ENCODE measurements at regions not wholly inside any gene's neighbourhood (a gene's known extent, or its start where the extent isn't known, plus 50 kb on each side); places are given as distances from the start of the nearest gene placed in this dataset.

DNA sequence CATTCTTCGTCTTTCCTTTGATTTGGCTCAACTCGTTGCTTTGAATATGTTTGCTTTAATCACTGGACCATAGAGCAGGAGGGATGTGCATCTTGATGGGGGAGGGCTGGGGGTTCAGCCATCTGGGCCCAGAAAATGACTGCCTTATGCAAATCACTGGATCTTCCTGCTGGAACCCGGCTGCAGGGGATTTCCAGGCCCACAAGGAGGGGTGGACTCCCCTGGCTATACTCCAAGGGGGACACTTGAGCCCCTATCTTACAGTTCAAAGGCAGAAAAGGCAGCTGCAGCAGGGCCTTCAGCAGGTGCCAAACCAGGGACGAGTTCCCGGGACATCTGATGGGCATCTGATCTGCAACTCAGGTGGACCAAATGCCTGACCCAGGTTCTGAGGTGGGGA, 122.5 kb downstream of the DICER1 start:
- no peak for DNase-seq (ENCODE audit: low spot score)

DNA sequence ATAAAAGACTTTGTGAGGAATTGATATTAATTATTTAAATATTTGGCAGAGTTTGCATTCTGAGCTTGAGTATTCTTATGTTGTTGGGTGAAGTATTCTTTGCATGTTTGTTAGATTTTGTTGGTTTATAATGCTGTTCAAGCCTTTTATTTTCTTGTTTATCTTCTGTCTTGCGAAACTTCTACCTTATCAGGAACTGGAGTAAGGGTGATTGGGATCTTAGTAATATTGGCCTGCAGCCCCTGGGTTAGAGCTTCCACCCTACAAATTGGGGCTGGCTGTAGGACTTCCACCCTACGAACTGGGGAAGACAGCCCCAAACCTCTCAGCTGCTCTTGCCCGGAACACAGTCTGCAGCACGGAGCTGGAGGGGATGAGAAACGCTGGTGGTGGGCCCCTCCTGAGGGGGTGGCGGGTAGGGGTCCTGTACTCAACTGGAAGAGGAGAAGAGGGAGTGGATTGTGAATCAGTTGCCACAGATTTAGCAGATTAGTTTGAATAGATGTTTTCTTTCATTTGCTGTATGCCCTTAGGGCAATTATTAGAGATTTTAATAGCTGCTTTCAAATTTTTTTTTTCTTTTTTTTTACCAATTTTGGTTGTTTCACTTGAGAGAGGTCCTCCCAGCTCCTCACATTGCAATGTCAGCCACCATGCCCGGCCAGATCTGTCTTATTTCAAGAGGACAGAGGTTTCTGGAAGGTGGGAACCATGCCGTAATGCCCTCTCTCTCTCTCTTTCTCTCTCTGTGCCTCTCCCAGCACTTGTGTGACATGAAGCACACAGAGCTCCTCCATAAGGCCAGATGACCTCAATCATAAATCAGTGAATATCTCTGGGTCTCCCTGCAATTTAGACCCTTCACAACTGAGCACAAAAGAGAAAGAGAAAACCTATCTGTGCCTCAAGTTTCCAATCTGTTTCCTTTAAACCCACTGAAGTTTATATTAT, 123.4 kb downstream of the DICER1 start:
- no peak for DNase-seq (ENCODE audit: low spot score)

DNA sequence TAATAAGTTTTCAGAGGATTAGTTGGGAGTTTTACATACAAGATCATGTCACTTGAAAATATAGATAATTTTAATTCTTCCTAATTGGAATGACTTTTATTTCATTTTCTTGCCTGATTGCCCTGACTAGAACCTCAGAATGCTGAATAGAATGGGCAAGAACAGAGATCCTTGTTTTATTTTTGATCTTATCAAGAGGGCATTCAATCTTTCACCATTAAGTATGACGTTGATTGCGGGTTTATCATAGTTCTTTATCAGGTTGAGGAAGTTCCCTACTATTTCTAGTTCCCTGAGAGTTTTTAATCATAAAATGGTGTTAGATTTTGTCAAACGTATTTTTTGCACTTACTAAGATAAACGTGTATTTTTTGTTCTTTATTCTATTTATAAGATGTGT, 124.3 kb downstream of the DICER1 start:
- no peak for DNase-seq (ENCODE audit: low spot score)

DNA sequence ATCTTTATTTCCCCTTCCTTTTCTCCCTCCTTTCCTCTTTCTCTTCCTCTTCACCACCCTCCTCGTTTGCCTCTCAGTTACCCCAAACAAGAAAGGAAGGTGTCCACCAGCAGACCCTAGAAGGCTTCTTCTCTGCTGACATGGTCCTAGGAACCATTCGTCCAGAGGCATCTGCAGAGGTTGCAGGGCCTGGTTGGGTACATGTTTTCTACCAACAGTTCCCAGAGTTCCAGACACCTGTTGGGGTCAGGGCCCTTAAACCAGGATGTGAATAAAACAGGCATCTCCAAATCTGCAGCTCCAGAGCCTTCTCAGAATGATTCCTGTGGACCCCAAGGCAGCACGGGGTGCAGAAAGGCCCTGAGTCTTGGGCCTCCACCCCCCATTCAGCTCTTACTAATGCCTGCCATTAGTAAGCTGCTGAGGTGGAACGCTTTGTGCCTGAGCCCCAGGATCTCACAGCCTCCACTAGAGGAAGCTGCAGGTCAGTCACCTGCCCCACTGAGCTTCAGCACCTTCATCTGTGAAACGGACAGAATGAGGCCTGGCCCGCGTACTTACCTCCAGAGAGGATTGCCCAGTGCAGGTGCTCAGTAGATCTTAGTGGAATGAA, 130.4 kb downstream of the DICER1 start:
- no peak for DNase-seq (ENCODE audit: low spot score)

DNA sequence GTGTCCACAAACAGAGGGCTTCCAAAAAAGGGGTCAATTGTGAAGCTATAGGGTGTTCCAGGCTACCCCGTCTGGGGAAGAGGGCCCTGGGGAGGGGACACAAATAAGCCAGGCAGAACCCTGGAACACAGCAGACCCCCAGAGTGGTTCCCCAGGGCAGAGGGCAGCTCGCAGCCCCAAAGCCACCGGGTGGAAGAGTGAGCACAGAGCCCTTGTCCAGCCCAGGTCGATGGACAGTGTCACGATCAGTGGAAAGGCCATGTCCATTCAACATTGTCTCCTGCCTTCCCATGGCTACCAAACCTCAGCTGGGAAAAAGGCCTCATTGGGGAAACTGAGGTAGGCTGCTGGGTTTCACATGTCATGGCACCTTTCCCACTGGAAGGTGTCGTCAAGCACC, 131.4 kb downstream of the DICER1 start:
- DNase-seq (ENCODE audit: low spot score), result no peak

DNA sequence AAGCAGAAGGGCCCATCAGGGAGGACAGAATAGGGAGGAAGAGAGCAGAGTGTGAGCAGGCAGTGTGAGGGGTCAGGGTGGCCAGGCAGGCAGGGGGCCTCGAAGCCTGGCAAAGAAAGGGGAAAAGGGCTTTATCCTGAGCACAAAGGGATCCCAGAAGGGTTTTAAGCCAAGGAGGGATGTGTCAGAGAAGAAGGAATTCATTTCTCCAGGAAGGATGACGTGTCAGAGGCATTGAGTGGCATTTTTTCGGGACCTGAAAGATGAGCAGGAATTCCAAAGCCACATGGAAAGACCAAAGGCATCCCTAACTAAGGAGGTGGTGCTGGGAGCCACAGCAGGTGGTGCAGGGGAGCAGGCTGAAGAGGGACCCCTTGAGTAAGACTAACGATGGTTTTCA, 132.1 kb downstream of the DICER1 start:
- DNase-seq (ENCODE audit: low spot score), result no peak

DNA sequence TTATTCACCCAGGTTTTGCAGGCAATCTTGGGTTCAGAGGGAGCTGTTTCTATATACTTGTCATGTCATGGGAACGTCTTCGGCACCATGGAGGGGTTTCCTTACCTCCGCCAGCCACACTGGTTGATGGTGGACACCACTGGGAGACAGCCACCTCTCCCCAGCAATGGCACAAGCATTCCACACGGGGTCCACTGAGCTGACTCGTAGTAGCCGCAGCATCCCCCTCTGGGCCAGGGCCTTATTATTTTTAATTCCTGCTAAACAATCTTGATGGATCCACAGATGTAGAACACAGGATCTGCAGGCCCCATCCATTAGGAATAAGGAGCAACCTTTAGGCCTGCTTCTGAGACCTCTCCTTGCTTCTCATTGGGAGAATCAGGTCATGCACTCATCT, 132.9 kb downstream of the DICER1 start:
- no peak for DNase-seq (ENCODE audit: low spot score)

DNA sequence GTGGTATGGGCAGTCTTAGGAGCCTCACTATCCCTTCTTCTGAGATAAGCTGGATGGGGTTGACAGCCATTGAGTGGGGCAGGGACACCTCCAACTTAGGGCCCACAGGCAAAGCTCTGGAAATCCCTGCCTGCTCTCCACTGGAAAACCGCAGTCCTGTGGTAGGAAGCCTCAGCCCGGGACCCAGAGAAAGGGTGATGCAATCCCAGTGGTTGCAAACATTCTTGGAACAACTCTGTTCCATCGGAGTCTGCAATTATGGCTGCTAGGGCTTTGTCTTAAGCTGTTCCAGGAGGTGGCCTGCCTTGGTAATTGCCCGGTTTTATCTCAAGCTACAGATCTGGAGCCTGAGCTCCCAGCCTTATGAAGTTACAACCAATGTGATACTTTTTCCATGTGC, 133.4 kb downstream of the DICER1 start:
- DNase-seq (ENCODE audit: low spot score), result no peak

DNA sequence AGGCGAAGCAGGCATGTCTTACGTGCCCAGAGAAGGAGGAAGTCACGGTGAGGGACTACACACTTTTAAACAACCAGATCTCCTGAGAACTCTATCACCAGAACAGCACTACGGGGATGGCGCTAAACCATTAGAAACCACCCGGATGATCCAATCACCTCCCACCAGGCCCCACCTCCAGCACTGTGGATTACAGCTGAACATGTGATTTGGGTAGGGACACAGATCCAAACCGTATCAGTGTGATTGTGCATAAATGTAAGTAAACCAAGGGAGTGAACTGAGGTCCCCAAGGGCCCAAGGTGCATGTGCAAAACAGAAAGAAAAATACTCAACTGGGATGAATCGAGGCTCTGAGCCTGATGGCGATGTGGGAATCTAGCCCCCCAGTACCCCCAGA, 134.2 kb downstream of the DICER1 start:
- no peak for DNase-seq (ENCODE audit: low spot score)

DNA sequence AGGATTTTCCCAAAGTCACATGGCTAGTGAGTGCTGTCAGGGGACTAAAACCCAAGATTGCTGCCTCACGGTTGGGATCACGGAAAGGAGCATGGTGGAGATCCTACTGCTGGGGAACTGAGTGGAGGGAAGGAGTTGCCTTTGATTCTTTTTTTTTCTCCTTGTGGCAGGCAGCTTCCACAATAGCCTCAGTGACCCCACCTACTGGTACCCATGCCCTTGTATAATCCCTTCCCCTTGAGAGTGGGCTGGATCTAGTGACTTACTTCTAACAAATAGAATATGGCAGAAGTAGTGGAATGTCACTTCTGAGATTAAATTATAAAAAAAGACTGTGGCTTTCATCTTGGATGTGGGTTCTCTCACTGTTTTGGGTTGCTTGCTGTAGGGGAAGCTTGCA, 135.7 kb downstream of the DICER1 start:
- DNase-seq (ENCODE audit: low spot score), result no peak

DNA sequence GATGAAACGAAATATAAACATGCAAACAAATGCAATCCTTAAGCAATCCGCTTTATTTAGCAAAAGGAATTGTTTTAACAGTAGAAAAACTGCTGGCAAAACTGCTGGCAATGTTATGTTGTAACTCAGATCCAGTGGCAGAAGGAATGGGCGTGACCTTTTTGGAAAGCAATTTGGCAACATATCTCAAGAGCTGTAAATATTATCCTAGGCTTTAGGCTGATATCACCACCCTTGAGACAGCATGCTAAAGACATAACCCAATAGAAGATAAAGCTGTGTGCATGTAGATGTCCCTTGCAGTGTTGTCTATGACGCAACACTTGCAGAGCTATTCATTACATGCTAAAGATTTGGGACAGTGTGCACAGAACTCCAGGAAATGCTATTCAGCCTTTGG, 138.5 kb downstream of the DICER1 start:
- DNase-seq (ENCODE audit: low spot score), result no peak

DNA sequence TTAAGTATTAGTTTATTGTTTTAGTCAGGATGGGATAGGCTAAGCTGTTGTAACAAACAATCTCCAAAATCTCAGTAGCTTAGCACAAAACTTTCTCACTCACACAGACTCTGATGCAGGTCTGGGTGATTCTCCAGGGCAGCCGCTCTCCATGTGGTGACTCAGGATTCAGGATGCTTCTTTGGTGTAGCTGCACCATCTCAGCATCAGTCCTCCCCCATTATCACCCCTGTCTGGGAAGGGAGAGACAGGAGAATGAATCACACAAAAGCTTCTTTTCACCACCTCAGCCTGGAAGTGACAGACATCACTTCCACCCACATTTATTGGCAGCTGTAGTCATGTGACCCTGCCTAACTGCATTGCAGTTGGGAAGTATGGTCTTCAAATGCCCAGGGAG, 142.3 kb downstream of the DICER1 start:
- no peak for DNase-seq (ENCODE audit: low spot score)

DNA sequence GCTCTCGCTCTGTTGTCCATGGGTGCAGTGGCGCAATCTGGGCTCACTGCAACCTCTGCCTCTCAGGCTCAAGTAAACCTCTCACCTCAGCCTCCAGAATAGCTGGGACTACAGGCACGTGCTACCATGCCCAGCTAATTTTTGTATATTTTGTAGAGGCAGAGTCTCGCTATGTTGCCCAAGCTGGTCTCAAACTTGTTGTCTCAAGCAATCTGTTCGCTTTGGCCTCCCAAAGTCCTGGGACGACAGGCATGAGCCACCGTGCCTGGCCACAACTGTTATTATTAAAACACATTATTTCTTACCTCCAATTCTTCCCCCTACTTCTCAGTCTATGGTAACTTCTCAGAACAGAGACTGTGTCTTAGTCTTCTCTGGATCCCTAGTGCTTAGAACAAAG, 143.3 kb downstream of the DICER1 start:
- no peak for DNase-seq (ENCODE audit: low spot score)

DNA sequence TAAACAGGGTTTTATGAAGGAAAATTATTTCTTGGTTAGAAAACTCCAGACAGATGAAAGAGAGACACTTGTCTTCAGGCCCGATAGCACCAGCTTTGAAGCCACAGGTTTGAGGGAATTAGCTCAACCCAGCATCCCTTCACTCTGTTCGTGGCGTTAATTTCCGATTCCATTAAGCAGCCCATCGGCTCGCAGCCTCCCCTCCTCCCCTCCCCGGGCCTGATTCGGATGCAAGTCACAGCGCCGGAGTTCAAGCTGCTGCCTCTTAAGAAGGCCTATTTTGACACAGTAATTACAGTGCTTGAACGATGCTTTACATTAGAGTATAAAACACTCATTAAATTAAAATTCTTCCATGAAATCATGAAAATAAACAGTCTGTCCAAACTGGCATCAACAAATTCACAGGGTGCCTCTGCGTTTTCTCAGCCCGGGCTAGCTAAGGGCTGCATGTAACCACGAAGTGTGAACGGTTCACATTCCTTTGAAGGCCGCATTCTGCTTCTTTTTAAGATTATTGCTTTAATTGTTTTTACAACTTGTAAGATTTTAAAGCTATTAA, 145.8 kb downstream of the DICER1 start:
- DNase-seq (ENCODE audit: low spot score), result no peak

DNA sequence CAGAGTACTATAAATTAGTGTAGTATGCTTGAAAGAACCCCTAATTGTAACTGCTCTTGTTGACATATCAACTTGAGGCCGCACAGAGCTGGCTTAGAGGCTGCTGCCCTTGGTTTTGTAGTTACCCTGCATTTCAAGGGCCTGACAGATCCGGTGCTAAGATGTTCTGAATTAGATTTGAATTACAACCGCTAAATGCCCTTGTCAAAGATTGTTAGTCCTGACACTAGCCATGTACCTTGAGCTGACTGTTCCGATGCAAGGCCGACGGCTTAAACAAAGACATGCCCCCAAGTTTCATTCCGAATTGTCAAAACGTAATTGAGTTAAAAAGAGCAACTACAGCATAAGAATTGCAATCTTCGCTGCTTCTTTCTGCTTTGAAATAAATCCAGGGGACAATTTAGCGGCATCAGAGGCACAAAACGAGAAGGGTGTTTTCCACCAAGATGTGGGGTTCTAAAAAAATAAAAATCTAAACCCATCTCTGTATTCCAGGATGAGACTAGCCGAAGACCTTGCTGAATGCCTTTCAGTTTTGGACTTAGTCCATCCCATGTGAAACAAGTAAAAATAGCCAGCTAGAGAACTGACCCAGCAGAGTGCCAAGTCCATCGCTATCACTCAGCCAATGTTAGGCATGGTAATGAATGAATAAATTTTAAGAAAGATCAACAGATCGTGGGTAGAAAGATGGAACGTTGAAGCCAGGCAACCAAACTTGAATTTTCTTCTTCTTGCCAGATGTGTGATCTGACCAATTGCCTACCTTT, 148.7 kb downstream of the DICER1 start:
- no peak for DNase-seq (ENCODE audit: low spot score)

DNA sequence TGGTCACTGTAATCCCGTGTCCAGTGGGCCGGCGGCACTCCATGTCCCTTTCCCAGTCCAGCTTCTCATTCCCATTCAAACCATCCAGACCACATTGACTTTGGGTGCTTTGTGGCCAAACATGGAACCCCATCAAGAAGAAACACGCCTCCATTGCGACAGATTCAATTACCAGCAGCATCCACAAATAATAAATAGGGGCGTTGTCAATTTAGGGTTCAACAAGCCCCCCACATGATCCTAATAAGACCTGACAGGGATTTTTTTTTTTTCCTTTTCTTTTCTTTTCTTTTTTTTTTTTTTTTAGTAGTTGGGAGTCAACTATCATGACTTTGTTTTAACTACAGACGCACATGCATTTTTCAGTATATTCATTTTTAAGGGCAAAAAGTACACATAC, 149.4 kb downstream of the DICER1 start:
- no peak for DNase-seq (ENCODE audit: low spot score)

DNA sequence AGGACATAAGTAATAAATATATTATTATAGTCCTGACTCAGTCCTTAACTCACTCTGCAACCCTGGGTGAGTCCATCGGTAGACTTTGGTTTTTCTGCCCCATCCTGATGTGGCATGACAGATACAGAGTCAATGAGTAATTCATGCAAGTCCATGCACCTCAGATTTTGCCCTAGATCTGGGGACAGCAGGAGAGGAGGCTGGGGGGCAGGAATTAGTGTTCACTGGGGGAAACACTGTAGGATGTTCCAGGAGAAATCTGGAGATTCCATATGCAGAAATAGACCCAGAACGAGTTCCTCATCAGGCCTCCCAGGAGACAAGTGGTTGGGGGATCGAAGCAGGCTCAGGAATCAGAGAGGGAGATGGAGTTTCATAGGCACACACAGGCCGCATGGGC, 150.8 kb downstream of the DICER1 start:
- no peak for DNase-seq (ENCODE audit: low spot score)

DNA sequence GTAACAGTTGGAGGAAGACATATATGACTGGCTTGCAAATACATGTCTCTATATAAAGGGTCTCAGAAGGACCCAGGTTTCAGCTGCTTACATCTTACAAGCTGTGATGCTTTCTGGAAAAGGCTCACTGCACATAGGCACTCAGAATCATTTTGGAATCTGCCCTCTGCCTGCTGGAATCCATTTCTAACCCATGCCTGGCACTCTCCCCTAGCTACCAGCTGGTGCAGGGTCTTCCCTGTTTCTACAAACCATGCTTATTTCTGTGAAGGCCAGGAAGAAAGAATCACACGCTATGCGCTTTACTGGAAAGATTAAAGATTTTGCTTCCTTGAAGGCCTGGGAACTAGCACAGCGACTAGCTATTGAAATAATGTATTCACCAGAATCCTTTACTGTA, 151.3 kb downstream of the DICER1 start:
- no peak for DNase-seq (ENCODE audit: low spot score)

DNA sequence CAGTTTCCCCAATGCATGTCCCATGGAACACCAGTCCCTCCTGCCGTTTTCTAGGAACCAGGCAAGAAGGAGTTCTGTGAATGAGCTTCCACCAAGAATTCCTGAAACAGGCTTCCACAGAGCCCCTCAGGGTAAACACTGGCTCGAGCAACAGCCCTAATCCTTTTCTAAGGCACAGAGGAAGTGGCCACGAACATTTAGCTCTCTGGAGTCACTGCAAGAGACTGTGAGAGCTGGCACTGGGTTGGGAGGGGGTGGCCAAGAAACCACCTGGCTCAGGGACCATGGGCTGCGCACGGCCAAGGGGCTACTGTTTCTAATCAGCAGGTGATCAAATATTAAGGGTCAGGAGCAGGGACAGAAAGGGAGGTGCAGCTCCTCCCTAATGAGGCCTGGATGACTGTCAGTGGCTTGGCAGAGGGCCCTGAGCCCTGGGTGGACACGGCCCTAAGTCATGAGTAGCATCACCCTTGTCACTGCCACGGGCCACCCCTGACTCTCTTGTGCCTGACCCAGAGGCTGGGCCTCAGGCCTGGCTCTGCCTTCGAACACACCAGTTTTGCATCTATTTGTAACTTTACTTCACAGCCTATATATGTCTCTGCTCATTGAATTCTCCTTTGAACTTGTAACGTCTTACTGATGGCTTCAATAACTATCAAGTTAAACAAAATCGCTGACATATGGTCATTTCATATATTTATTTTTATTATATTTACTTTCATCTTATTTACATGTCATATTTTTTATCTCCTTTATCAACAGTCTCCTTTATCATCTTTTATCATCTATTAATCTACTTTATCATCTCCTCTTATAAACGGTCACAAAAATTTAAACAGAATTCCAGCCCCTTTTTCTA, 154.0 kb downstream of the DICER1 start:
- no peak for DNase-seq (ENCODE audit: low spot score)

DNA sequence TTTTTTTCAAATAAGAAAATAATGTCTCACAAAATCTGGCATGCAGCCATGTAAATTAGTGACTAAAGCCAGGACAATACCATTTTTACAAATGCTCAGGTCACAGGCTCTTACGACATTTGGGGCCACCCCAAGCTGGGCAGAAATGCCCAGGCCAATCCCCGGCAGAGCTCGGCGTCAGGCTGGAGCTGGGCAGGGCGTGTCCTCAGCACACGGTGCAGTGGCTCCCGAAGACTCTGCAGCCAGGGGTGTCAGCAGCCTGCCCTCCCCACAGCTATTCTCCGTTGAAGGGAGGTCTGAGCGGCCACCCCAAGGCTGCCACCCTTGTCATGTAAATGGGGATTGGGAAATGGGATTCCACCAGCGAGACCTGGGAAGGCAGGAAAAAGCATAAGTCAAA, 158.6 kb downstream of the DICER1 start:
- DNase-seq (ENCODE audit: low spot score), result no peak

DNA sequence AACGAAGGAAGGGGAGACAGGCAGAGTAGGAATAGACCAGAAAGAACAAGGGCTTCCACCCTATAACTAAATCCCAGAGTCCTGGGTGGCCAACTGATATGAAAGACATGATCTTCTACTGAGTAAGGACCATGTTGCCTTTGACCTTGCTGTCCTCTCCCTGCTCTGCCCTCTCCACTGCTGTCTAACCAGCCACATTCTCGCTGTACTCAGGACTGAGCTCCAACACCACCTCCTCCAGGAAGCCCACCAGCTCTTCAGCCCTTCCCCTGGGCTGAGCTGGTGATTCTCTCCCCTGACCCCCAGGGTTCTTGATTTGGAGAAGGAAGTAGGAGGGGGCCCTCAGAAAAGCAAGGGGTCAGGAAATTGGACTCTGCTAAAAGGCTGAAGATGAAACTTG, 159.2 kb downstream of the DICER1 start:
- no peak for DNase-seq (ENCODE audit: low spot score)

DNA sequence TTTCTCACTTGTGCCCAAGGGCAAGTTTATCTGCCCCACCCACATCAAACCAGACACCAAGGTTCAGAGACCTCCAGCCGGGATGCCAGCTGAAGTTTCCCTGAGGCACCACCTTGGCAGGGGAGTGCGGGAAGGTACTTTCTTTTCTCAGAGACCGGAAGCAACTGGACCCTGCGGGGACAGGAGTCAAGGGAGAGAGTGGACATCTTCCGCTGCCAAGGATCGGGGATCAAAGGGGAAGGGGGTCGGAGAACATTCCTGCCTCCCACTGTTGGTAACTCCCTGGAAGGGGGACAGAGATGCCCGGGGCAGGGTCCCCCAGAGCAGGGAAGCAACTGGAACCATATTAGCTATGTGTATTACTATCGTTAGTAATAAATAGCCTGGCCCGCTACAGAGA, 161.8 kb downstream of the DICER1 start:
- DNase-seq (ENCODE audit: low spot score), result no peak

All from COLO829 (cell line).